DMS153 treated with DMSO at 0.1 percent for 48 hours (cell line): ENCODE measurements at regions not wholly inside any gene's neighbourhood (a gene's known extent, or its start where the extent isn't known, plus 50 kb on each side); places are given as distances from the start of the nearest gene placed in this dataset.
"Not testable (repeated sequence)": the region's sequence is repeated elsewhere in the genome, so short reads cannot be mapped to it uniquely, and the experiment has no call there.

Experiments used
- DNase-seq: peaks from one replicate; lab custom pipeline; 2025; ENCODE audit not compliant: unreplicated experiment; lab: John Stamatoyannopoulos, UW

GRCh38 chr15:79738143-79738542 lies 158.7 kb downstream of the MTHFS start:
- no peak for DNase-seq

GRCh38 chr15:79740561-79740960 lies 156.3 kb downstream of the MTHFS start:
- DNase-seq, result no peak

- no peak for DNase-seq
Measured at GRCh38 chr15:79743032-79743431, 153.8 kb downstream of the MTHFS start.

GRCh38 chr15:79744485-79744884 lies 152.3 kb downstream of the MTHFS start:
- DNase-seq, result not testable (repeated sequence)

- DNase-seq, result no peak
Measured at GRCh38 chr15:79756365-79756764, 140.4 kb downstream of the MTHFS start.

- DNase-seq, result no peak
Measured at GRCh38 chr15:79765081-79765480, 131.7 kb downstream of the MTHFS start.

GRCh38 chr15:79769069-79769481 lies 127.7 kb downstream of the MTHFS start:
- DNase-seq, result no peak

GRCh38 chr15:79769933-79770759 lies 126.7 kb downstream of the MTHFS start:
- DNase-seq, result no peak

GRCh38 chr15:79773128-79773527 lies 123.7 kb downstream of the MTHFS start:
- no peak for DNase-seq

GRCh38 chr15:79775821-79776220 lies 121.0 kb downstream of the MTHFS start:
- DNase-seq, result no peak

- no peak for DNase-seq
Measured at GRCh38 chr15:79777916-79778315, 118.9 kb downstream of the MTHFS start.

- no peak for DNase-seq
Measured at GRCh38 chr15:79778378-79778990, 118.3 kb downstream of the MTHFS start.

- no peak for DNase-seq
Measured at GRCh38 chr15:79779746-79780145, 117.1 kb downstream of the MTHFS start.

- not testable (repeated sequence) for DNase-seq
Measured at GRCh38 chr15:79782307-79782706, 114.5 kb downstream of the MTHFS start.
